ENCODE measurements at regions not wholly inside any gene's neighbourhood (a gene's known extent, or its start where the extent isn't known, plus 50 kb on each side); places are given as distances from the start of the nearest gene placed in this dataset.
"Not testable (repeated sequence)": the region's sequence is repeated elsewhere in the genome, so short reads cannot be mapped to it uniquely, and the experiment has no call there.

- intact Hi-C loops (cut with micrococcal nuclease): no loop called here
Measured at GRCh38 chr20:57774951-57775350, 65.1 kb upstream of the PMEPA1 start.

DNA sequence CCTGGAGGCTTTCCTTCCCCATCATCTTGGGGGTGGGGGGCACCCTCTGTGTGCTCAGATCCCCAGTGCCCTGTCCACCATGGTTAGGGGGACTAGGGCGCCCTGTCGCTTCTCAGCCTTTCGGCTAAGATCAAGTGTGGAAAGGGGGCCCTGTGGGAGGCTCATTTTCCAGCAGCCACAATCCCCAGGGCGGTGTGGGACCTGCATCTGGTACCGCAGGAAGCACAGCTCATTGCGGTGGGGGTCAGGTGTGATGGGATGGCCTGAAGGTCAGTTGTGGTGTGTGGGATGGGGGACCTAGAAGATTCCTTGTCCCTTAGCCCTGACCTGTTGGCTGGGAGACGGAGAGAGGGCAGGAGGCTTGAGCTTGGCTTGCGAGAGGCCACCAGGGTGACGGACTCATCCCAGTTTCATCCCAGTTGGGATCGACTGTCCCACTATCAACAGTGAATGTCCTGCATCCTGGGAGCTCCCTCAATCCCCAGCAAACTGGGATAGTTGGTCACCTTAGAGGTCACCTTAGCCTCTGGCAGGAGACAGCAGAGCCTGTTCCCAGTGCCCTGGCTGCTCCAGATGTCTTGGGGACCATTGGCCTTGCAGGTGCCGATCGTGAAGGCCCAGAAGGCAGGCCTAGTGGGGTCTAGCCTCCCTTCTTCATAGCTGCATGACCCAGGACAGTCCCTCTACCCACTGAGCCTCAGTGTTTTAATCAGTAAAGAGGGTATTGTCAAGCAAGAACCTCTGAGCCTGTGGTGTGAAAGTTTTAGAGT, 64.5 kb upstream of the PMEPA1 start:
- intact Hi-C loops (cut with micrococcal nuclease): no loop called here

GRCh38 chr20:57773059-57773815, 63.4 kb upstream of the PMEPA1 start:
- intact Hi-C loops (cut with micrococcal nuclease): loop anchor here (1.0 kb wide), 1 partner anchor 151 kb away; no protein-coding TSS in a partner anchor

GRCh38 chr20:57772349-57772964, 62.6 kb upstream of the PMEPA1 start:
- intact Hi-C loops (cut with micrococcal nuclease): no loop called here

DNA sequence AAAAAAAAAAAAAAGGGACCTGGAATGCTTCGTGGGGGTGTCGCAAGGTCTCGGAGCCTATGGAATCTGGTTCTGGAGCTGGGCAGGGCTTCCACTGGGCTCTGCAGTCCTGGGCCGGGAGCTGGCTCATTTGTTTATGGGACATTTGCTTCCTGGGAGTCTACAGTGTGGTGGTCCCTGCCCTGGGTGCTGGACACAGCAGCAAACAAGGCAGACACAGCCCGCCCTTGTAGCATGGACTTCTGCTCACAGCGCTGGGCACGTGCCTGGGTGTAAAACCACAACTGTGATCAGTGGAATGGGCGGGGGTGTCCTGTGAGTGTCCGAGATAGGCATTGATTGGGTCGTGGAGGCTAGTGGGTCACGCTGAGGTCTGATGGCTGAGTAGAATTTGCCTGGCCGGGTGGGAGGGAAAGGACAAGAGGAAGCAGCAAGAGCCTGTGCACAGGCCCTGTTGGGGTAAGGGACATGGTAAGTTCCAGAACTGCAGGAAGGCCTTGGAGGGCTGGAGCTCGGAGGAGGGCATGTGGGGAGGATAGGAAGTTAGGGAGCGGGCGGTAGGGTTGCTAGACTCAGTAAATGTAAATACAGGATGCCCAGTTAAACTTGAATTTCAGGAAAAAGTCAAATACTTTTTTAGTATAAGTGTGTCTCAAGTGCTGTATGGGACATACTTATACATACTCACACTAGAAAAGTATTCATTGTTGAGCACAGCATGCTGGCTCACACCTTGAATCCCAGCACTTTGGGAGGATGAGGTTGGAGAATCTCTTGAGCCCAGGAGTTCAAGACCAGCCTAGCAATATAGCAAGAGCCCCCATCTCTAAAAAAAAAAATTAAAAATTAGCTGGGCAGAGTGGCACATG, 61.3 kb upstream of the PMEPA1 start:
- intact Hi-C loops (cut with micrococcal nuclease): no loop called here

- intact Hi-C loops (cut with micrococcal nuclease): not testable (repeated sequence)
Measured at GRCh38 chr20:57770401-57770800, 60.6 kb upstream of the PMEPA1 start.

DNA sequence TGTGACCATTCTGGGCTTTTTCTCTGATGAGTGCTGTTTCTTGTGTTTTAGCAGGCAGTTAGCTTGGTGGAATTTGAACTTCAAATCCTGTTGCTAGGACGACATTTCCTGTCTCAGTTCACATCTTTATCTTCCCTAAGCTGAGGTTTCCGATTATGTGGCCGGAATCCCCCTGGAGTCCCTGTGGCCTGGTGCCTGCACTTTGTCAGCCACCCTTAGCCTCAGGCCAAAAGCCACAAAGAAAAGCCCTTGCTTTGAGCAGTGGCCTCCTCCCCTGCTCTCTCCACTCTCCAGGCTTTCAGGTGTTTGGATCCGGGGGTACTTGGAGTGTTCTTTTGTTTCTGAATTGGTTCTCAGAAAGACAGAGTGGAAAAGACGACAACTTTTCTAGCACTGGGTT, 59.9 kb upstream of the PMEPA1 start:
- intact Hi-C loops (cut with micrococcal nuclease): no loop called here

DNA sequence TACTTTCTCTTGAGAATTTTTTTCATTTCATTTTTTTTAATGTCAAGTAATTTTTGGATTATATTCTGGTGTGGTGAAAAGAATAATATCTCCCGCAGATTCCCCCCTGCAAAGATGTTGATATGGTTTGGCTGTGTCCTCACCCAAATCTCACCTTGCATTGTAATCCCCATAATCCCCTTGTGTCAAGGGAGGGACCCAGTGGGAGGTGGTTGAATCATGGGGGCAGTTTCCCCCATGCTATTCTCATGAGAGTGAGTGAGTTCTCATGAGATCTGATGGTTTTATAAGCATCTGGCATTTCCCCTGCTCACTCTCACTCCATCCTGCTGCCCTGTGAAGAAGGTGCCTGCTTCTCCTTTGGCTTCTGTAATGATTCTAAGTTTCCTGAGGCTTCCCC, 58.7 kb upstream of the PMEPA1 start:
- intact Hi-C loops (cut with micrococcal nuclease): no loop called here

DNA sequence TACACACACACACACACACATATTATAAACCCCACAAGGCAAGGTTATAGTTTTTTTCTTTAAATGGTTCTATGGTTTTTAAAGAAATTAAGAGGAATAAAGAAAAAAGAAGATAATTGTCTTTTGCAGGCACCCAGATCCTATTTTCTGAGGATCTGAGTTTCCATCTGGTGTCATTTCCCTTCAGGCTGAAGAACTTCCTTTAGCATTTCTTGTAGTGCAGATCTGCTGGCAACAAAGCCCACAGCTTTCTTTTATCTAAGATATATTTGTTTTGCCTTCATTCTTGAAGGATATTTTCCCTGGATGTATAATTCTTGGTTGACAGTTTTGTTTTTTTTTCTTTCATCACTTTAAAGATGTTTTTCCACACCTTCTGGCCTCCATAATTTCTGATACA, 57.6 kb upstream of the PMEPA1 start:
- intact Hi-C loops (cut with micrococcal nuclease): no loop called here

DNA sequence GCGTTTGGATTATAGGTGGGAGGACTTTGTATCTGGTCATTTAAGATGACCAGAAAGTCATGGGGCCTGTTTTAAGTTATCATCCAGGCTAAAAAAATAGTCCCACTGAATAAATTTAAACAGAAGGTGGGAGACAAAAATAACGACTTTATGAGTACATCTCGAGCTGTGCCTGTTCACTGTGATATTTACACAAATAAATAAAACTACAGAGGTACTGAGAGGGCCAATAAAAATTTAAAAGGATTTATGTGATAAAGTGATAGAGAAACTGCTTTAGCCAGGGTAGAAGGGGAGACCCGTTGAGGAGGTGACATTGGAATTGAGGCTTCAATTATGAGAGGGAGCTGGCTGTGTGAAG, 53.4 kb upstream of the PMEPA1 start:
- intact Hi-C loops (cut with micrococcal nuclease): no loop called here

- intact Hi-C loops (cut with micrococcal nuclease): no loop called here
Measured at GRCh38 chr20:57762531-57763234, 52.9 kb upstream of the PMEPA1 start.

GRCh38 chr20:57761413-57761734, 51.6 kb upstream of the PMEPA1 start:
- intact Hi-C loops (cut with micrococcal nuclease): no loop called here

DNA sequence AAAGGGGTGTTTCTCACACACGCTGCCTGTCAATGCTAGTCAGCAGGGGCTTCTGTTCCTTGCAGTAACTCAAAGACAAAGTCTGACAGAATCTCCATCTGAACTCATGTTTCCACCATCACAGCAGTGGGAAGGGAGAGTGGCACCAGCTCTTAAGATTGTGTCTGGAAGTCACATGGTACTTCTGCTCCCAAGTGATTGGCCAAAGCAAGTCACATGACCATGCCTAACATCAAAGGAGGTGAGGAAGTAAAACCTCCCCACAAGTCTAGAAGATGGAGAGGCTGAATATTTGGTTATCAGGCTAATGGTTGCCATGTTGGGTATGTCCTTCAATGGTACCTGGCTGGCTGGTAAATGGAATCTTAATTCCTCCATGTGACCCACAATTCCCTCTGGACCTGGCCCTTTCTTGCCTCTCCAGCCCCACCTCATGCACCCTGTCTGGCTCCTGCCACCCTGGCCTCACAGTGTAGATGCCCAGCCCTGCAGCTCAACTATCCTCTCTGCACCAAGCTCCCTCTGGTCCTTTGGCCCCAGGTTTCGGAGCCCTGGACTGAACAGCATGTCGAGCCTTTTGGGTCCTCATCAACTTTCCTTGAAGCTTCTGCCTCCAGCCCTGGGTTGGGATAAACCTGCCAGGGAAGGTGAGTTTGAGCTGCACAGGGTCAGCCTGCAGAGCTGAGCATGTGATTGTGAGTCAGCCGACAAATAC, 51.0 kb upstream of the PMEPA1 start:
- intact Hi-C loops (cut with micrococcal nuclease): no loop called here

- intact Hi-C loops (cut with micrococcal nuclease): no loop called here
Measured at GRCh38 chr20:57759724-57760123, 49.9 kb upstream of the PMEPA1 start.

Data from T-helper 1 cell treated with Interleukin-12 subunit alpha and Interleukin-12 subunit beta and Interleukin-4 antibody, amounts not matched to agents 30 ng/mL and 1 ng/mL, for 36 hours (primary cell).